ENCODE measurements at regions not wholly inside any gene's neighbourhood (a gene's known extent, or its start where the extent isn't known, plus 50 kb on each side); places are given as distances from the start of the nearest gene placed in this dataset.
"Not testable (repeated sequence)": the region's sequence is repeated elsewhere in the genome, so short reads cannot be mapped to it uniquely, and the experiment has no call there.

DNA sequence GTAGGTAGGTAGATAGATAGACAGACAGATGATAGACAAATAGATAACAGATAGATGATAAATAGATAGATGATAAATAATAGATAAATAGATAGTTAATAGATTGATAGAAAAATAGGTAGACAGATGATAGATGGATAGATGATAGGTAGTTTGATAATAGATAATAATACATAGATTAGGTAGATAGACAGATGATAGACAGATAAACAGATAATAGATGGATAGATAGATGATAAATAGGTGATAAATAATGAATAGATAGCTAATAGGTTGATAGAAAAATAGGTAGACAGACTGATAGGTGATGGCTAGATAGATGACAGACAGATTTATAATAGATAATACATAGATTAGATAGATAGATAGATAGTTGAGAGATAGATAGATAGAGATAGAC is 350.5 kb upstream of the DPP6 start:
- H3K4me3 ChIP-seq (ENCODE audit: low read length) = no peak overlapping the region
- no peak overlapping the region for H3K27ac ChIP-seq (ENCODE audit: low read length)
- H3K27me3 ChIP-seq (ENCODE audit: control insufficient read depth, insufficient read depth, low read length) = no peaks in the 10 kb centered on the region
- H3K36me3 ChIP-seq (ENCODE audit: control insufficient read depth, insufficient read depth, low read length) = no peaks in the 10 kb centered on the region
- no peaks in the 10 kb centered on the region for H3K4me1 ChIP-seq (ENCODE audit: control insufficient read depth, insufficient read depth, low read length)
- H3K9me3 ChIP-seq (ENCODE audit: control insufficient read depth, low read depth, low read length) = no peaks in the 10 kb centered on the region
- DNase-seq = no peak

DNA sequence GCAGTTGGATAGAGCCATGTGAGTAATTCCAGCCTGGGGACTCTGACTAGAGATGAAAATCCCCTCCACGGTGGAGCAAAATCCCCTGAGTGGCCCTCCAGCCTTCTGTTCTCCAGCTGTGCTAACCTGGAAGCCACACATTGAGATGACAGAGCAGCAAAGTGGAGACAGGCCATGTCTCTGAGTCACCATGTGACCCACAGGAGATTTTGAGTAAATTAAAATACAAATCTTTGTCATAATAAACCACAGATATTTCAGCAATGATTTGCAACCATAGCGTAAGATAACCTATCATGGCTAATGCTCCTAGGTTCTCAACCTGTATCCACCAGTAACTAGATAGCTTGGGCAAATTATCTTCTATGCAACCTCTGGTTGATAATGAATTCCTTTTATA is 328.3 kb upstream of the DPP6 start:
- not testable (repeated sequence) for H3K9me3 ChIP-seq (ENCODE audit: control insufficient read depth, low read depth, low read length); H3K4me3 ChIP-seq (ENCODE audit: low read length); H3K27me3 ChIP-seq (ENCODE audit: control insufficient read depth, insufficient read depth, low read length); DNase-seq; H3K4me1 ChIP-seq (ENCODE audit: control insufficient read depth, insufficient read depth, low read length); H3K36me3 ChIP-seq (ENCODE audit: control insufficient read depth, insufficient read depth, low read length); H3K27ac ChIP-seq (ENCODE audit: low read length)
- WGBS (ENCODE audit: insufficient coverage, low lambda C conversion rate) = no CpG with 5 or more reads among the region's 2 CpGs

DNA sequence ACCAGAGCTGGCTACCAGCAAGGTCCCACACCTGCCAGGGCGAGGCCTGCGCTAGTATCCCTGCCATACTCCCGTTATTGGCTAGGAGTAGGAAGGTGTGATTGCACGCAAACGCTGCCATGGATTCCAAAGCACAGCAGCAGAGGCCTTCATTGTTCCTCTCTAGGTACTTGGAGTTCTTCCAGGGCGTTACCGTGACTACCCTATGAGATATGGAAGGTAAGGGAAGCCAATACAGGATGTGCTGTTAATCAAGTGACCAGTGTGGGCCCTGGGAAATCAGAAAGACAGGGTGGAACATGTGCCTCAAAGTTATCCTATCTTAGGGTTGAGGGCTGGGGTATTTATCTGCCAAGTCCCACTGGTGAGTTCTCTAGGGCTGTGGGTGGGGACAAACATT is 320.7 kb upstream of the DPP6 start:
- H3K27ac ChIP-seq (ENCODE audit: low read length); H3K9me3 ChIP-seq (ENCODE audit: control insufficient read depth, low read depth, low read length); H3K4me3 ChIP-seq (ENCODE audit: low read length); DNase-seq; H3K27me3 ChIP-seq (ENCODE audit: control insufficient read depth, insufficient read depth, low read length); H3K4me1 ChIP-seq (ENCODE audit: control insufficient read depth, insufficient read depth, low read length); H3K36me3 ChIP-seq (ENCODE audit: control insufficient read depth, insufficient read depth, low read length): not testable (repeated sequence)
- no CpG with 5 or more reads among the region's 7 CpGs for WGBS (ENCODE audit: insufficient coverage, low lambda C conversion rate)

DNA sequence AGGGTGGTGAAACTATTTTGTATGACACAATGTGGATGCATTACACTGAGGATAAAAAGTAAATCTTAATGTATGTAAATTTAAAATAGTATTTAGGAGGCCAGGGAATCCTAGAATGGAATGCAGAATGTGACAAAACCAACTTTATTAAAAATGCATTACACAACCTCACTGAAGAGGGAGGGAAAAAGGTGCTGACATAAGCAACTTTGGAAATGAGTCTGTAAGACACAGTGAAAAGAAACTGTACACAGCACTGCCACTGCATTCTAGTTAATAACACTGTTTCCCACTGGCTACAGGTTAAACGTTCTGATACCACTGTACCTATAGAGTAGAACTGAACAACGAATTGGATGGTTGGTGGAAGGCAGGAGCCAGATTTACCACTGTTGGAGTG is 308.8 kb upstream of the DPP6 start:
- not testable (repeated sequence) for H3K4me1 ChIP-seq (ENCODE audit: control insufficient read depth, insufficient read depth, low read length); H3K9me3 ChIP-seq (ENCODE audit: control insufficient read depth, low read depth, low read length); H3K36me3 ChIP-seq (ENCODE audit: control insufficient read depth, insufficient read depth, low read length); H3K27me3 ChIP-seq (ENCODE audit: control insufficient read depth, insufficient read depth, low read length); DNase-seq; H3K4me3 ChIP-seq (ENCODE audit: low read length); H3K27ac ChIP-seq (ENCODE audit: low read length)
- 60% methylated on average over 1 of the region's 2 CpGs for WGBS (ENCODE audit: insufficient coverage, low lambda C conversion rate)

DNA sequence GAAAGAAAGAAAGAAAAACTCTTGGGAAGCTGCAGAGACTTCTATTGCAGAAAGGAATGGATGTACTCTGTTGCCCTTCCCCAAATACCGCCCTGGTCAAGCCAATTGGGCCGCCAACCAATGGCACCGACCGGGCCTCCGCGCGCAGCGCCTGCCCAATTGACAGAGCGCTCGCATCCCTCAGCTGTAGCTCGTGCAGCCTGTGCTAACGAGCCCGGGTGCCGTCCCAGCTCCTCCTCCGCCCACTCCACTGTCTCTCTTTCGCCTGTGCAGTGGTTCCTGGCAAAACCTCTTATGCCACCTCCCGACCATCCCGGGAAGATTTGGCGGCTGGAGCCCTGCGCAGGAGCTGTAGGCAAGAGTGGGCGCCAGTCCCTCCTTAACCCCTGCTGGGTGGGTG is 304.2 kb upstream of the DPP6 start:
- not testable (repeated sequence) for H3K27ac ChIP-seq (ENCODE audit: low read length); H3K36me3 ChIP-seq (ENCODE audit: control insufficient read depth, insufficient read depth, low read length); H3K4me1 ChIP-seq (ENCODE audit: control insufficient read depth, insufficient read depth, low read length); H3K9me3 ChIP-seq (ENCODE audit: control insufficient read depth, low read depth, low read length); DNase-seq; H3K4me3 ChIP-seq (ENCODE audit: low read length); H3K27me3 ChIP-seq (ENCODE audit: control insufficient read depth, insufficient read depth, low read length)
- WGBS (ENCODE audit: insufficient coverage, low lambda C conversion rate) = no CpG with 5 or more reads among the region's 21 CpGs

DNA sequence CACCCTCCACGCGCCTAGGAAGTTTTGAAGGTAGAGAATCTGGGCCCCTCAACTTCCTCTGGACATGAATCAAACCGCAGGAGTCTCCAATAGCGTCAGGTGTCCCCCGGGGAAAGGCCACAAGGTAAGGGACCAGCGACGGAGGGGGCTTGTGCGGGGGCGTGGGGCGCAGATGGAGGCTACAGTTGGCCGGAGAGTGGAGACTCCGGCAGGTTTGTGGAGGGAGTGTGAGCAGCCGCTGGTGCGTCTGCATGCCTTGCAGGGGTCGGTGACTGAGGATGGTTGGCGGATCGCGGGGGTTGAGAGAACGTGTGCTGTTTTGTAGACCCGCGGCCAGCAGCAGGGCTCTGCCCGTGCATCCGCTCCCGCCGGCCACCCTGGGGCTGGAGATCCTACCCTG is 303.3 kb upstream of the DPP6 start:
- H3K27me3 ChIP-seq (ENCODE audit: control insufficient read depth, insufficient read depth, low read length); H3K4me3 ChIP-seq (ENCODE audit: low read length); H3K36me3 ChIP-seq (ENCODE audit: control insufficient read depth, insufficient read depth, low read length); H3K9me3 ChIP-seq (ENCODE audit: control insufficient read depth, low read depth, low read length); H3K4me1 ChIP-seq (ENCODE audit: control insufficient read depth, insufficient read depth, low read length); H3K27ac ChIP-seq (ENCODE audit: low read length); DNase-seq: not testable (repeated sequence)
- WGBS (ENCODE audit: insufficient coverage, low lambda C conversion rate) = no CpG with 5 or more reads among the region's 25 CpGs

DNA sequence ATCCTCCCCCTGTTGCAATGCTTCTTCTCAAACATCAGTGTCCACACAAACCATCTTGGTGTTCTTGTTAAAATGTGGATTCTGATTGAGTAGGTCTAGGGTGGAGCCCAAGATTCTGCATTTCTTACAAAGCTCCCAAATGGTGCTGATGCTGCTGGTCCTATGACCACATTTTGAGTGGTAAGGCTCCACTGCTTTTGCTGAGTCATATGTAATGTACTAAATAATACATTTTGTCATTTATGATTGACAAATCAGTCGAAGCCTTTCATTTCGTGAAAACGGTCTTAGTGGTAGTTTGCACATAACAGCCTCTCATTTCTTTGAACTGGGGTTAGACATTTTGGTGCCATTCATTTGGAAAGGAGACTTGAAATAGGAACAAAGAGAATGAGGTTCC is 286.3 kb upstream of the DPP6 start:
- H3K27me3 ChIP-seq (ENCODE audit: control insufficient read depth, insufficient read depth, low read length); H3K27ac ChIP-seq (ENCODE audit: low read length); H3K4me1 ChIP-seq (ENCODE audit: control insufficient read depth, insufficient read depth, low read length); H3K36me3 ChIP-seq (ENCODE audit: control insufficient read depth, insufficient read depth, low read length); H3K9me3 ChIP-seq (ENCODE audit: control insufficient read depth, low read depth, low read length); DNase-seq; H3K4me3 ChIP-seq (ENCODE audit: low read length): not testable (repeated sequence)
- WGBS (ENCODE audit: insufficient coverage, low lambda C conversion rate) = no CpG with 5 or more reads among the region's 3 CpGs

DNA sequence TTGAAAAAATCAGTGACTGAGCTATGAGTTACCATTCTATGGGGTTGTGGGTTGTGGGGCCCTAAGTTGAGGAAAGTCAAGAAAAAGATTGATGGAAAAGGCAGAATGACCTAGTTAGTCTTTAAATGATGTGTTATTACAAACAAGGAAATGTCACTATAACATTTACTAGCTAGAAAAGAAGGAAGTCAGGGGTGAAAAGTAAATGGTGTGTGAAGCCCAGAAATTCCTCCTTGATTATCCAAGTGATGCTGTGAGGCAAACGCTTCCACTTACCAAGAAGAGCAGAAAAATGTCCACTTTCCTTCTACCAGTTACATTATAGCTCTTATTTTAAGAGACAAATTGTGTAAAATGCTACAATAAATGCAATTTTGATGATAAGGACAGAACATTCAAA is 285.3 kb upstream of the DPP6 start:
- not testable (repeated sequence) for H3K27ac ChIP-seq (ENCODE audit: low read length); H3K9me3 ChIP-seq (ENCODE audit: control insufficient read depth, low read depth, low read length); H3K36me3 ChIP-seq (ENCODE audit: control insufficient read depth, insufficient read depth, low read length); H3K4me3 ChIP-seq (ENCODE audit: low read length); H3K4me1 ChIP-seq (ENCODE audit: control insufficient read depth, insufficient read depth, low read length); H3K27me3 ChIP-seq (ENCODE audit: control insufficient read depth, insufficient read depth, low read length); DNase-seq
- no CpG with 5 or more reads among the region's 1 CpG for WGBS (ENCODE audit: insufficient coverage, low lambda C conversion rate)

DNA sequence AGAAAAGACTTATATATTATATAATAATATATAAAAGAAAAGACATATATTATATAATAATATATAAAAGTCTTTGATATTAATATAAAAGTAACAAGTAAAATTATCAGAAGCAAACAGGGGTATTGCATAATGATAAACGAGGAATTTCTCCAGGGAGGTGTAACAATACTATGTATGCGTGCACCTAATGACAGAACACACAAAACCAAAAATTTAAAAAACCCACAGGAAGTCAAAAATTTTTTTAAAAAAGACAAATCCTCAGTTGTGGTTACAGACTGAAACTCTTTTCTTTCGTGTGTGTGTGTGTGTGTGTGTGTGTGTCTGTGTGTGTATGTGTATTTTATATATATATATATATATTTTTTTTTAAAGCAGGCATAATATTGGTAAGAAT is 279.2 kb upstream of the DPP6 start:
- no peak for DNase-seq
- H3K4me3 ChIP-seq (ENCODE audit: low read length) = no peak overlapping the region
- no peaks in the 10 kb centered on the region for H3K4me1 ChIP-seq (ENCODE audit: control insufficient read depth, insufficient read depth, low read length)
- H3K27ac ChIP-seq (ENCODE audit: low read length) = no peak overlapping the region
- no peaks in the 10 kb centered on the region for H3K27me3 ChIP-seq (ENCODE audit: control insufficient read depth, insufficient read depth, low read length)
- H3K9me3 ChIP-seq (ENCODE audit: control insufficient read depth, low read depth, low read length) = no peaks in the 10 kb centered on the region
- 67% methylated on average over 1 of the region's 3 CpGs for WGBS (ENCODE audit: insufficient coverage, low lambda C conversion rate)
- H3K36me3 ChIP-seq (ENCODE audit: control insufficient read depth, insufficient read depth, low read length) = no peaks in the 10 kb centered on the region

DNA sequence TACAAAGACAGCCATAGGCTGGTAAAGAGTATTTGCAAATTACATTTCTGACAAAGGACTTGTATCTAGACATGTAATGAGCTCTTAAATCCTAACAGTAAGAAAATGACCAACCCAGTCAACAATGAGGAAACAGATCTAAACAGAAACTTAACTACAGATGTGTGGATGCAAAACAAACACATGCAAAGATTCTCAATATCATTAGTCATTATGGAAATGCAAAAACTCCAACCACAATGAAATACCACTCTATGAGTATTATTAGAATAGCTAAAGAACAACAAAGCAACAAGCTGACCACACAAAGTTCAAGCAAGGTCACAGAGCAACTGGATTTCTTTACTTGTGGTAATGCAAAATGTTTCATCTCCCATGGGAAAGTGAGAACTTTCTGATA is 275.3 kb upstream of the DPP6 start:
- not testable (repeated sequence) for H3K36me3 ChIP-seq (ENCODE audit: control insufficient read depth, insufficient read depth, low read length); H3K27me3 ChIP-seq (ENCODE audit: control insufficient read depth, insufficient read depth, low read length); H3K4me3 ChIP-seq (ENCODE audit: low read length); H3K4me1 ChIP-seq (ENCODE audit: control insufficient read depth, insufficient read depth, low read length); H3K27ac ChIP-seq (ENCODE audit: low read length); H3K9me3 ChIP-seq (ENCODE audit: control insufficient read depth, low read depth, low read length); DNase-seq

DNA sequence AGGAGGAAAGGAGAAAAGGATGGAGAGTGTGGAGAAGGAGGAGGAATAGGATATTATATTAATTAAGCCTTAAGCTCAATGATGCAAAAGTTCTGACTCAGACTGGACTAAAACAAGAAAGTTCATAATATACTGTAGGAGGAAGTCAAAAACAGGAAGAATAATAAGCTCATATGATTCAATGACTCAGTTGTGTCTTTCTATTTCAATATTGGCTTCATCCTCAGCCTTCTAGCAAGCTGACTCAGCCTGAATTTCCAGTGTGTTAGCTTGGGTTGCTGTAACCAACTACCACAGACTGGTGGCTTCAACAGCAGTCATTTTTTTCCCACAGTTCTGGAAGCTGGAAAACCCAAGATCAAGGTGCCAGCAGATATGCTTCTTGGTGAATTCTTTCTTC is 254.8 kb upstream of the DPP6 start:
- not testable (repeated sequence) for DNase-seq; H3K27me3 ChIP-seq (ENCODE audit: control insufficient read depth, insufficient read depth, low read length); H3K4me3 ChIP-seq (ENCODE audit: low read length); H3K9me3 ChIP-seq (ENCODE audit: control insufficient read depth, low read depth, low read length); H3K27ac ChIP-seq (ENCODE audit: low read length); H3K4me1 ChIP-seq (ENCODE audit: control insufficient read depth, insufficient read depth, low read length); H3K36me3 ChIP-seq (ENCODE audit: control insufficient read depth, insufficient read depth, low read length)

DNA sequence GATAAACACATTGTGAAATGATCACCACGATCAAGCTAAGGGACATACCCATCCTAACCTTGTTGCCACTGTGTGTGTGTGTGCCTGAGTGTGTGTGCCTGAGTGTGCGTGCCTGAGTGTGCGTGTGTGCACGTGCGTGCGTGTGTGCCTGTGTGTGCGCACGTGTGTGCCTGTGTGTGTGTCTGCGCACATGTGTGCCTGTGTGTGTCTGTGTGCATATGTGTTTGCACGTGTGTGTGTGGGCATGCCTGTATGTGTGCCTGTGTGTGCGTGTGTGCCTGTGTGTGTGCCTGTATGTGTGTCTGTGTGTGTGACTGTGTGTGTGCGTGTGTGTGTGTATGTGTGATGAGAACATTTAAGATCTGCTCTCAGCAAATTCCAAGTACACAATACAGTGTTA is 244.1 kb upstream of the DPP6 start:
- DNase-seq = no peak
- Histone ChIP-seq H3K4me3 (ENCODE audit: low read length) (no peak overlapping the region), H3K36me3 (ENCODE audit: control insufficient read depth, insufficient read depth, low read length) (no peaks in the 10 kb centered on the region), H3K27me3 (ENCODE audit: control insufficient read depth, insufficient read depth, low read length) (no peaks in the 10 kb centered on the region), H3K9me3 (ENCODE audit: control insufficient read depth, low read depth, low read length) (no peaks in the 10 kb centered on the region), H3K4me1 (ENCODE audit: control insufficient read depth, insufficient read depth, low read length) (no peaks in the 10 kb centered on the region), H3K27ac (ENCODE audit: low read length) (no peak overlapping the region)
- WGBS (ENCODE audit: insufficient coverage, low lambda C conversion rate) = no CpG with 5 or more reads among the region's 12 CpGs

All from large intestine (tissue), 3 donors.